GM23248 (cell line): ENCODE measurements at regions not wholly inside any gene's neighbourhood (a gene's known extent, or its start where the extent isn't known, plus 50 kb on each side); places are given as distances from the start of the nearest gene placed in this dataset.

Experiments used
- EZH2 ChIP-seq: fragments of 200-600 bp; sonication (generic); IDR thresholded peaks from 2 replicates; pipeline ENCODE4 v1.6.1; 2018; ENCODE audit warnings: antibody characterized with exemption, mild to moderate bottlenecking; ENCODE audit not compliant: insufficient read depth, poor library complexity, severe bottlenecking
- EZH2phosphoT487 ChIP-seq: fragments of 200-600 bp; sonication (generic); IDR thresholded peaks from 2 replicates; pipeline ENCODE4 v1.6.1; 2018; ENCODE audit warnings: antibody characterized with exemption, moderate library complexity, mild to moderate bottlenecking, low read depth; ENCODE audit not compliant: insufficient read depth

GRCh38 chr4:123093236-123093635 lies 170.8 kb upstream of the NUDT6 start:
- TF ChIP-seq EZH2 (no peak), EZH2phosphoT487 (no peak)
